Dendritic cell treated with granulocyte-macrophage colony-stimulating factor and Interleukin-4, amounts not matched to agents 40 ng/mL and 50 ng/mL, for 4 days (primary cell): ENCODE measurements at regions not wholly inside any gene's neighbourhood (a gene's known extent, or its start where the extent isn't known, plus 50 kb on each side); places are given as distances from the start of the nearest gene placed in this dataset.

ENCODE experiments used
- H3K27ac Mint-ChIP-seq: one replicate; pipeline ENCODE4 v1.8.0; 2022; ENCODE audit warnings: mild to moderate bottlenecking, mixed read lengths
- H3K27me3 Mint-ChIP-seq: one replicate; pipeline ENCODE4 v1.8.0; 2022; ENCODE audit warnings: mild to moderate bottlenecking, mixed read lengths
- H3K36me3 Mint-ChIP-seq: one replicate; pipeline ENCODE4 v1.8.0; 2022; ENCODE audit warnings: low read depth, mixed read lengths
- H3K4me1 Mint-ChIP-seq: one replicate; pipeline ENCODE4 v1.8.0; 2022; ENCODE audit warnings: low read depth, mixed read lengths
- H3K4me3 Mint-ChIP-seq: one replicate; pipeline ENCODE4 v1.8.0; 2022; ENCODE audit warnings: mild to moderate bottlenecking, moderate library complexity, mixed read lengths
- H3K9me3 Mint-ChIP-seq: one replicate; pipeline ENCODE4 v1.8.0; 2022; ENCODE audit warnings: mixed read lengths
- intact Hi-C: fragments of 100-400 bp; cut with micrococcal nuclease; formaldehyde crosslinking; loops from one replicate; pipeline ENCODE4 v1.15.0; 2022

DNA sequence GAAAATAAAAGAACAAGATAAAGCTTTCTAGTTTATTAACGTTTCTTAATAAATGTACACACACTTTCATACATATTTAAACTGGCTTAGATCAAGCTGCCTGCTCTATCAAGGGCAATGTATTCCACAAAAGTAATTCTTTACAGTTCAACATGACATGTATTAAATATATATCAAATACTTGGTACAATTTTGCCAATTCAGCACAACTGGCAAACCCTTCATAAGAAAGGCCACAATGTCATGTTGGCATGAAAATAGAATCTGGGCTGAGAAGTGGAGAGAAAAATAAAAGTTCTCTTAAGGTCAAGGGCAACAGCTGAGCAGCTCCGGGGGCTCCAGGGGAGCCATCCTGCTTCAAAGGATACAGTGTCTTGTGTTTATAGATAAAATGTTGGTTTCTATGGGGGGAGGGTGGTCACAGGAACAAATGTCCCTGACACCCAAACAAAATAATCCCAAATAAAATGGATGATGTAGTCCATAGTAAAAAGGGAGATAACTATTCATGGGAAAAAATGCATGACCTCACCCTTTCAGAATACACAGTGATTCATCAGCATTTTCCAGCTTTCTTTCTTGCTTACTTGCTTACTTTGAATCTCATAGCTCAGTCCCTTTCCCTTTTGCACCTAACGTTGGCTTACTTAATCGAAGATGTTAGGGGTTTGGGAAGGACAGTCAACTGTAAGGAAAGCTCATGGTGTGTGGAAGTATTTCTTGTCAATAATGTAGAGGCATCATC lies 494.9 kb downstream of the NYAP2 start:
- H3K9me3 Mint-ChIP-seq = no peaks in the 10 kb centered on the region
- intact Hi-C loops = no loop called here
- H3K27me3 Mint-ChIP-seq = peaks cover 4% of the 10 kb centered on the region
- H3K27ac Mint-ChIP-seq = no peak overlapping the region
- H3K4me3 Mint-ChIP-seq = no peak overlapping the region
- no peaks in the 10 kb centered on the region for H3K36me3 Mint-ChIP-seq
- H3K4me1 Mint-ChIP-seq = no peaks in the 10 kb centered on the region

DNA sequence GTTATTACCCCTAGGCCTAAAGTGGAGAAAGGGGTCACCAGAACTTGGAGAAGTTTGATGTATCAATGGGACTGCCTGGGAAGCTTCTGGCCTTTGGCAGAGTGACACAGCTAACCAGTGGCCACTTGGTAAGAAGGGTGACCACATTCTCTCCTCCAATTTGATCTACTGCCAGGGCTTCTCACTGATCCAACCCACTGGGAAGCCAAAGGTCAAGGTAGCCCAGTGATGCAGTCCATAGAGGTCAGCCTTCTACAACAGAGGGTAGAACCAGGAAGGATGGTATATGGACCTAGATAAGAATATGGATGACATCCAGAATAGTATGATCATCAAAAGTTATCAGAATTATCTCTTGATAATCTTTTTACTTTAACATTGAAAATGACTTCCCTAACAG lies 493.6 kb downstream of the NYAP2 start:
- intact Hi-C loops = no loop called here
- no peaks in the 10 kb centered on the region for H3K9me3 Mint-ChIP-seq
- H3K27ac Mint-ChIP-seq = no peak overlapping the region
- no peak overlapping the region for H3K4me3 Mint-ChIP-seq
- no peaks in the 10 kb centered on the region for H3K4me1 Mint-ChIP-seq
- no peaks in the 10 kb centered on the region for H3K36me3 Mint-ChIP-seq
- peaks cover 3% of the 10 kb centered on the region for H3K27me3 Mint-ChIP-seq

DNA sequence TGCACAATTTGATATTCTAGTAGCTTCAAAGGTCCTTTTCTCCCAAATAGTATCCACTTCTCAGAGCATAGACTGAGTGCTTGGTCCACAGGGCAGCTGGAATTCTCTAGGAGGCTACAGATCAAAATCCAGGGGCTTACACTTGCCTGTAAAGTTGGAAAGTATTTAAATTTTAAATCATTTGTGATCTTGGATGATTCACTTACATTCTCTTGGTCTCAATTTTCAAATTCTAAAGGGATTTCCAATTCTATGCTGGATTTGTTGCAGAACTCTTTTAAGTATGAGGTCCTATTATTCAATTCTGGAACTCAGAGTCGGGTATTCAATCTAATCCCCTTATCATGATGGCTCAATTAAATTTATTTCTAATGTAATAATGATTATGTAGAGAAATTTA lies 492.3 kb downstream of the NYAP2 start:
- H3K27ac Mint-ChIP-seq = no peak overlapping the region
- peaks cover 3% of the 10 kb centered on the region for H3K27me3 Mint-ChIP-seq
- intact Hi-C loops = no loop called here
- no peaks in the 10 kb centered on the region for H3K9me3 Mint-ChIP-seq
- H3K4me1 Mint-ChIP-seq = no peaks in the 10 kb centered on the region
- no peaks in the 10 kb centered on the region for H3K36me3 Mint-ChIP-seq
- no peak overlapping the region for H3K4me3 Mint-ChIP-seq

DNA sequence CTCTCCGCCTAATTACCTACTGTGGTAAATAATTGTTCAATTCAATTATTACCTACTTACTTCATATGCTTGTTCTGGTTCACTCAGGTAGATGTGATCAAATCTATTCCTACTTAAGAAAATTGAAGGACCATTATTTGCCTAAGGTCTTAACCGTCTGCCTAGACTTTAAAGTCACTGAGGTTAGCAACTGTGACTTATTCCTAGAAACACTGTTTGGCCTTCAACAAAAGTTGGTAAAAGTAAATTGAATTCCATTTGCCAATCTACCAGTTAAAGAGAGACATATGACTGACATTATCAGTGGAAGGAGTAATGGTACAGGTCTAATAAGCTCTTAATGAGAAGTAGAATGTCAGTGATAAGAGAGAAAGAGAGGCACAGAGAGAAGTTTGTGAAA lies 491.5 kb downstream of the NYAP2 start:
- Mint-ChIP-seq H3K27me3 (peaks cover 4% of the 10 kb centered on the region), H3K4me3 (no peak overlapping the region), H3K36me3 (no peaks in the 10 kb centered on the region), H3K9me3 (no peaks in the 10 kb centered on the region), H3K4me1 (no peaks in the 10 kb centered on the region), H3K27ac (no peak overlapping the region)
- intact Hi-C loops = no loop called here

DNA sequence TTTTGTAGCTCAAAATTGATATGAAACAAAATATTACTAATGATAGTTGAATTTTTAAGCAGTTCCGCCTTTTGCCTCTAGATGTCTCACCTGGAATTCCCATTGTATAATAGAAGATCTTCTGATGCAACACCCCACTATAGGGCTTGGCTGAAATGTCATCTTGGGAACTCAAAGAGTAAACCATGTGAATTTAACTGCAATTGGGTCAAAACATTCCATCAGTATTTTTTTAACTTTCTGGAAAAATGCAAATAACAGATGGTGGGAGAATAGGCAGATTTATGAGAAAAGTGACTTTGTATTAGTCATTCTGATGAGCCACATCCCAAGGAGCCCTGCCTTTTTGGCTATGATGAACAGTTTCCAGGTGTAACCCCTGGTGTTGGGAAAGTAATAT lies 489.9 kb downstream of the NYAP2 start:
- intact Hi-C loops = loop anchor here (2.0 to 5.0 kb wide), 3 partner anchors 913 to 1218 kb away; no protein-coding TSS in a partner anchor
- Mint-ChIP-seq H3K4me1 (no peaks in the 10 kb centered on the region), H3K9me3 (no peaks in the 10 kb centered on the region), H3K4me3 (no peak overlapping the region), H3K36me3 (no peaks in the 10 kb centered on the region), H3K27ac (no peak overlapping the region), H3K27me3 (peaks cover 7% of the 10 kb centered on the region)

DNA sequence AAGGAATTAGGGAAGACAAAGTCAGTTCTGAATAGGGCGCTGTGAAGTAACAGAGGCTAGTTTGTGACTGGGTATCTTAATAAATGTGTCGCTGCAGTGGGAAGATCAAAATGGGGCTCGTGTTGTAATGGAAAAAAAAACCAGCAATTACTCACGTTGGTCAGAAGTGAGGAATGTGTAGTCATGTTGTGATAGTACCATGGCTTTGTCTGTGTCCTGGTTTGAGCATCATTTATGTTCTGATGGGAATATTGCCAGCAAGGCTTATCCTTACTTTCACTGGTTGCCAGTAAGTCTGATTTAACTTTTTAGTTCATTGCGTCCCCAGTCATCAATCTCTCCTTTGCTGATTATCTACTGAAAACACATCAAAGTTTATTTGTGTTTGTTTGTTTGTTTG lies 467.6 kb downstream of the NYAP2 start:
- Mint-ChIP-seq H3K4me3 (no peak overlapping the region), H3K27me3 (no peaks in the 10 kb centered on the region), H3K27ac (no peak overlapping the region), H3K4me1 (no peaks in the 10 kb centered on the region), H3K36me3 (no peaks in the 10 kb centered on the region), H3K9me3 (no peaks in the 10 kb centered on the region)
- intact Hi-C loops = no loop called here

DNA sequence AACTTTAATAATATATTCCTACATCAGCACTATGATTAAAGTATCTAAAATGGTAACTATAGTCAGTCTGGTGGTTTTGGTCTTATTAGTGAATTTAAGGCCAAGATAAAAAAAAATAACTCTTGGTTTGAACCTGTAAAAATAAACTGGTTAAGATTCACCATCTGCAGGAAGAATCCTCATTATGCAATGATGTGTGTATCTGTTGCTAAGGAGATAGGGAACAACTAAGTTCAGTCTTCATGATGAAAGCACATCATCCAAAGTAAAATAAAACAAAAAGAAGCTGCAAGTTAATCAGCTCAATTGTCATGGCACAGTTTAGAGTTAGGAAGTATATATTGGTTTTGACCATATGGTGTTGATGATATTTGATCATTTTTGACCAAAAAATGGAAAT lies 466.0 kb downstream of the NYAP2 start:
- Mint-ChIP-seq H3K4me1 (no peaks in the 10 kb centered on the region), H3K9me3 (no peaks in the 10 kb centered on the region), H3K27ac (no peak overlapping the region), H3K27me3 (no peaks in the 10 kb centered on the region), H3K36me3 (no peaks in the 10 kb centered on the region), H3K4me3 (no peak overlapping the region)
- intact Hi-C loops = no loop called here

DNA sequence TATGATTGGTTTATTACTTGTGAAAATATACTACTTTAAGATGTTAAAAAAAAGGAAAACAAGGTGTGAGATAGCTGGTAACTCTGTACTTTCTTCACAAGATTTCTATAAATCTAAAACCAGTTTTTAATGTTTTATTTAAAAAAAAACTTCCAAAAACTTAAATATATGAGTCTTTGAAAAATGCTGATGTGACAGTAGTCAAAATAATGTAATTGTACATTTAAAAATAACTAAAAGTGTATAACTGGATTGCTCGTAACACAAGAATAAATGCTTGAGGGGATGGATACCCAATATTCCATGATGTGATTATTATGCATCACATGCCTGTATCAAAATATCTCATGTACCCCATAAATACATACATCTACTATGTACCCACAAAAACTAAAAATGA lies 464.9 kb downstream of the NYAP2 start:
- intact Hi-C loops = no loop called here
- peaks cover 2% of the 10 kb centered on the region for H3K9me3 Mint-ChIP-seq
- H3K36me3 Mint-ChIP-seq = no peaks in the 10 kb centered on the region
- H3K4me1 Mint-ChIP-seq = no peaks in the 10 kb centered on the region
- no peak overlapping the region for H3K4me3 Mint-ChIP-seq
- H3K27me3 Mint-ChIP-seq = no peaks in the 10 kb centered on the region
- H3K27ac Mint-ChIP-seq = no peak overlapping the region

DNA sequence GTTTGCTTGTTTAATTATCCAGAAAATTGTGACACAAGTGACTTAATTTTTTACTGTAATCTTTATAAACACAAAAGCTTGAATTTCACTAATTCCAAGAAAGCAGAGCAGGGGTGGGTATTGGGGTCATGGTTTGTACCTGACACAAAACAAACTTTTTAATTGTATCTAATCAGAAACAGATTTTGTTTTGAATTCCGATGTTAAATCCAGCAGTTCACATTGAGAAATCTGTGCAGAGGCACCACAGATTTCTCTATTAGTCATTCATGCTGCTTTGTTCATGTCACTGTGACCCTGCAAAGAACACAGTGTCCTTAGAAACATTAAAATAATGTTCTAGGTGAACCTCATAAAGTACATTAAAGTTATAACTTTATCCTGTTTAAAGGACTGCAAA lies 443.4 kb downstream of the NYAP2 start:
- H3K9me3 Mint-ChIP-seq = peaks cover 6% of the 10 kb centered on the region
- intact Hi-C loops = no loop called here
- H3K4me1 Mint-ChIP-seq = no peaks in the 10 kb centered on the region
- no peaks in the 10 kb centered on the region for H3K27me3 Mint-ChIP-seq
- H3K36me3 Mint-ChIP-seq = no peaks in the 10 kb centered on the region
- no peak overlapping the region for H3K27ac Mint-ChIP-seq
- H3K4me3 Mint-ChIP-seq = no peak overlapping the region

DNA sequence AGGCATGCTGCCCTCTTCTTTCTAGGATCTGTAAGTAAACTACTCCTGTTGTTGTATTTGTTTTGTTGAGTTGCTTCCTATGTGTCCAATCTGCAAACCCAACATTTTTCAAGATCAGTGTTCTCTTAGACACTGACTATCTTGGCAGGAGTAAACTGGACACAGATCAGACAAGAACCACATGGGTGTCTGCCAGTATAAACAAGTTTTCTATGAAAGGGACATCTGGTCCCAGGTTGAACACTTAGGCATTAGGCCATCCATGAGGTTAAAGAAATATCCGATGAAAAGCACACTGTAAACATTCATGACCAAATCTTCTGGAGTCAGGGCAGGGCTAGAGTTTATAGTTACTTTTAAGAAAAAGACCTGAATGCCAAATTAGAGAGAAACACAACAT lies 441.8 kb downstream of the NYAP2 start:
- intact Hi-C loops = no loop called here
- Mint-ChIP-seq H3K27me3 (no peaks in the 10 kb centered on the region), H3K4me3 (no peak overlapping the region), H3K36me3 (no peaks in the 10 kb centered on the region), H3K4me1 (no peaks in the 10 kb centered on the region), H3K9me3 (no peaks in the 10 kb centered on the region), H3K27ac (no peak overlapping the region)

DNA sequence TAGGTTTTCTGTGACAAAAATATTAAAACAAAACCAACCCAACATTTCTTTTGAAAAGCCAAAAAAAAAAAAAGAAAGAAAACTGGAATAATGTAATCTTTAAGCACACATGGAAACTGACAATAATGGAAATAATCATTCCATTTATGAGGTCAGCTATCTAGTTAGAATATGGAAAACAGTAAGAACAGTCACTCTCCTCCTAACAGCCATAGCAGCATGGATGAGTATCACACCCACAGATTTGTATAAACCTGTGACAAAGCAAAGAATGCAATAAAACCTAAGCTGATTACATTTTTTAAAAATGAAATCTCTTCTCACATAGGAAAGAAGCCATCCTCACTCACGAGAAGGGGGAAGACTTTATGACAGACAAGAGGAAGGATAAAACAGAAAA lies 437.8 kb downstream of the NYAP2 start:
- intact Hi-C loops = no loop called here
- H3K4me1 Mint-ChIP-seq = no peaks in the 10 kb centered on the region

DNA sequence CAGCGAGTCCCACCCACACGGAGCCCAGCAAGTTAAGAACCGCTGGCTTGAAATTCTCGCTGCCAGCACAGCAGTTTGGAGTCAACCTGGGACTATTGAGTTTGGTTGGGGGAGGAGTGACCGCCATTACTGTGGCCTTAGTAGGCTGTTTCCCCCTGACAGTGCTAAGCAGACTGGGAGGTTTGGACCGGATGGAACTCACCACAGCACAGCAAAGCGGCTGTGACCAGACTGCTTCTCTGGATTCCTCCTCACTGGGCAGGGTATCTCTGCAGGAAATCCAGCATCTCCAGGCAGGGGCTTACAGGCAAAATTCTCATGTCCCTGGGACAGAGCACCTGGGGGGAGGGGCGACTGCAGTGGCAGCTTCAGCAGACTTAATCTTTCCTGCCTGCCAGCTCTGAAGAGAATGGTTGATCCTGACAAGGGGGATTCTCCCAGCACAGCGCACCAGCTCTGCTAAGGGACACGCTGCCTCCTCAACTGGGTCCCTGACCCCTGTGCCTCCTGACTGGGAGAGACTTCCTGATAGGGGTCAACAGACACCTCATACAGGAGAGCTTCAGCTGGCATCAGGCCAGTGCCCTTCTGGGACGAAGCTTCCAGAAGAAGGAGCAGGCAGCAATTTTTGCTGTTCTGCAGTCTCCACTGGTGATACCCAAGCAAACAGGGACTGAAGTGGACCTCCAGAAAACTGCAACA lies 425.4 kb downstream of the NYAP2 start:
- no peaks in the 10 kb centered on the region for H3K27me3 Mint-ChIP-seq
- H3K9me3 Mint-ChIP-seq = peaks cover 27% of the 10 kb centered on the region
- H3K4me3 Mint-ChIP-seq = no peak overlapping the region
- intact Hi-C loops = no loop called here
- no peaks in the 10 kb centered on the region for H3K36me3 Mint-ChIP-seq
- no peak overlapping the region for H3K27ac Mint-ChIP-seq
- H3K4me1 Mint-ChIP-seq = no peaks in the 10 kb centered on the region

More for the DNA sequence above, 437.8 kb downstream of the NYAP2 start:
- Mint-ChIP-seq H3K4me3 (no peak overlapping the region), H3K27ac (no peak overlapping the region), H3K36me3 (no peaks in the 10 kb centered on the region), H3K9me3 (no peaks in the 10 kb centered on the region), H3K27me3 (no peaks in the 10 kb centered on the region)

DNA sequence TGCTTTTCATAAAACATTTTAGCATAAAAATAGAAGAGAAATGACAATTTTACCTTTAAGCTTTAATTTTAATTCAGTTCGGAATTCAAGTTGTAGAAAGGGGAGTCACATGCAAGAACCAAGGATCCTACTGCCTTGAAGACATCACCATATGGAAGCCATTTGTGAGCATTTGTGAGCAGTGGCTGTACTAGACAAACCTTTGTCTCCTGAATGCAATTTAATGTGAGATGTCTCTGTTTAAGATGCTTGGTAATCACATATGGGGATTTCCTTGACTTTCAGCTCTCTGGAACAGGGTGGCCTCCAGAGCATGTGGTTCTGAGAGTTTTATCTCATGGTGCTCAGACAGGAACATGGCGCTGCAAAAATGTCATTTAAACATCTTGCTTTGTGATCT lies 421.8 kb downstream of the NYAP2 start:
- H3K27me3 Mint-ChIP-seq = no peaks in the 10 kb centered on the region
- no peaks in the 10 kb centered on the region for H3K36me3 Mint-ChIP-seq
- no peak overlapping the region for H3K27ac Mint-ChIP-seq
- no peaks in the 10 kb centered on the region for H3K4me1 Mint-ChIP-seq
- H3K4me3 Mint-ChIP-seq = no peak overlapping the region
- intact Hi-C loops = no loop called here
- peaks cover 18% of the 10 kb centered on the region for H3K9me3 Mint-ChIP-seq

DNA sequence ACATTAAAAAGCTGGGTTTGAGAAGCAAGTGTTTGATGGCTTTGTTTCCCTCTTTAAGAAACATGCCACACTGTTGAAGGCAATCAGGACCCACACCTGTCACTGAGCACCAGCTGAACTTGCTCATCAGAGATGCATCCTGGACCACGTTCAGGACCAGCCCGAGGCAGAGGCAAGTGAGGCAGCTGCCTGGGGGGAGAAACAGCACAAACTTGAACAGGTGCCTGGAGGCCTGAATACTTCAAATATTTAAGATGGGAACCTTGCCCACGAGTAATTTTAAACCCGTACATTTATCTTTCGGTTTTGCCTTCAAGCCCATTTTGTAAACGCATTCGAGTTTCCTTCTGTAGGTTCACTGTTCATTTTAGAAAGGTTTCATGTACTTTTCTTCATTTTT lies 421.3 kb downstream of the NYAP2 start:
- intact Hi-C loops = no loop called here
- Mint-ChIP-seq H3K9me3 (peaks cover 17% of the 10 kb centered on the region), H3K36me3 (no peaks in the 10 kb centered on the region), H3K27ac (no peak overlapping the region), H3K4me1 (no peaks in the 10 kb centered on the region), H3K27me3 (no peaks in the 10 kb centered on the region), H3K4me3 (no peak overlapping the region)

DNA sequence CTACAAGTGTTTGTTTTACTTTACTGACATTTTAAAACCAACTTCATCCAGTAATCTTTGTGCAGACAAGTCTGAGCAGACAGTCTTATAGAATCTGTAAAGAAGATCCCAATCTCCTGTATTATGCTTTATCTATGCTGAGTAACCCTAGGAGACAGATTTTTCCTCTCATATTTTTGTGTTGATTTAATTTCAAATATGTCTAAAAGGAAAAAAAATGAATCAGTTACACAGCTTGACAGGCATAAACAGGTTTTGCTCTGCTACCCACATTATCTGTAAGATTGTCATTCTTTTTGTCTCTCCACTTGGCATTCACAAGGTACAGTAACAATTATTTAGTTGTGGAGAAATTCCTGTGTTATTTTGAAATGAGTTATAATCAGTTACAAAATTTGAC lies 415.0 kb downstream of the NYAP2 start:
- intact Hi-C loops = no loop called here
- no peak overlapping the region for H3K4me3 Mint-ChIP-seq

More for the DNA sequence above, 415.0 kb downstream of the NYAP2 start:
- Mint-ChIP-seq H3K4me1 (no peaks in the 10 kb centered on the region), H3K27ac (no peak overlapping the region), H3K27me3 (no peaks in the 10 kb centered on the region), H3K36me3 (no peaks in the 10 kb centered on the region), H3K9me3 (no peaks in the 10 kb centered on the region)
